H9 (cell line): ENCODE measurements at regions not wholly inside any gene's neighbourhood (a gene's known extent, or its start where the extent isn't known, plus 50 kb on each side); places are given as distances from the start of the nearest gene placed in this dataset.

Experiments
- DNase-seq: peaks from one replicate; pipeline ENCODE4 v3.0.0-alpha.2; 2017
- H2AFZ ChIP-seq: one replicate; pipeline ENCODE4 v1.6.1; 2013; ENCODE audit warnings: mild to moderate bottlenecking, low read length, control low read depth, moderate library complexity
- H2AK5ac ChIP-seq: 2 replicates; pipeline ENCODE4 v1.6.1; 2013; ENCODE audit warnings: low read length, control low read depth, mixed read lengths; ENCODE audit not compliant: insufficient read length
- H2BK120ac ChIP-seq: one replicate; pipeline ENCODE4 v1.6.1; 2013; ENCODE audit warnings: low read depth, mild to moderate bottlenecking, low read length, control low read depth, inconsistent platforms; ENCODE audit not compliant: poor library complexity, severe bottlenecking
- H2BK12ac ChIP-seq: 2 replicates; pipeline ENCODE4 v1.6.1; 2013; ENCODE audit warnings: low read length, control low read depth, mixed read lengths, low read depth; ENCODE audit not compliant: insufficient read length
- H2BK15ac ChIP-seq: 2 replicates; pipeline ENCODE4 v1.6.1; 2013; ENCODE audit warnings: low read depth, low read length, control low read depth
- H2BK20ac ChIP-seq: one replicate; pipeline ENCODE4 v1.6.1; 2013; ENCODE audit warnings: low read depth, mild to moderate bottlenecking, low read length, control low read depth, inconsistent platforms; ENCODE audit not compliant: poor library complexity, severe bottlenecking
- H2BK5ac ChIP-seq: 2 replicates; pipeline ENCODE4 v1.6.1; 2013; ENCODE audit warnings: low read length, control low read depth, mixed read lengths; ENCODE audit not compliant: insufficient read length
- H3K14ac ChIP-seq: 2 replicates; pipeline ENCODE4 v1.6.1; 2013; ENCODE audit warnings: low read length, control low read depth; ENCODE audit not compliant: insufficient read depth
- H3K18ac ChIP-seq: 2 replicates; pipeline ENCODE4 v1.6.1; 2013; ENCODE audit warnings: low read depth, mild to moderate bottlenecking, mixed read lengths, low read length, control low read depth; ENCODE audit not compliant: insufficient read length
- H3K23ac ChIP-seq: 2 replicates; pipeline ENCODE4 v1.6.1; 2013; ENCODE audit warnings: low read length, control low read depth, mixed read lengths, low read depth; ENCODE audit not compliant: insufficient read length
- H3K23me2 ChIP-seq: 2 replicates; pipeline ENCODE4 v1.6.1; 2013; ENCODE audit warnings: low read depth, mild to moderate bottlenecking, mixed read lengths, low read length, control low read depth; ENCODE audit not compliant: insufficient read length, poor library complexity, severe bottlenecking
- H3K27ac ChIP-seq: 2 replicates; pipeline ENCODE4 v1.5.1; 2013; ENCODE audit warnings: low read length, control low read depth, mixed read lengths, low read depth; ENCODE audit not compliant: insufficient read length
- H3K27me3 ChIP-seq: 2 replicates; pipeline ENCODE4 v1.6.1; 2013; ENCODE audit warnings: low read length, control low read depth, inconsistent platforms; ENCODE audit not compliant: insufficient read depth
- H3K4ac ChIP-seq: 2 replicates; pipeline ENCODE4 v1.6.1; 2013; ENCODE audit warnings: low read depth, mild to moderate bottlenecking, control low read depth, inconsistent platforms, low read length, moderate library complexity
- H3K4me1 ChIP-seq: 2 replicates; pipeline ENCODE4 v1.6.1; 2013; ENCODE audit warnings: low read length, control low read depth, inconsistent platforms; ENCODE audit not compliant: insufficient read depth
- H3K4me2 ChIP-seq: 2 replicates; pipeline ENCODE4 v1.6.1; 2013; ENCODE audit warnings: low read length, control low read depth, mixed read lengths; ENCODE audit not compliant: insufficient read length, insufficient read depth
- H3K56ac ChIP-seq: 2 replicates; pipeline ENCODE4 v1.6.1; 2013; ENCODE audit warnings: low read depth, mild to moderate bottlenecking, mixed read lengths, low read length, control low read depth; ENCODE audit not compliant: insufficient read length
- H3K79me1 ChIP-seq: 2 replicates; pipeline ENCODE4 v1.6.1; 2013; ENCODE audit warnings: low read depth, mild to moderate bottlenecking, moderate library complexity, low read length, control low read depth, inconsistent platforms; ENCODE audit not compliant: insufficient read depth, poor library complexity, severe bottlenecking
- H3K79me2 ChIP-seq: 2 replicates; pipeline ENCODE4 v1.6.1; 2013; ENCODE audit warnings: low read length, control low read depth, inconsistent platforms; ENCODE audit not compliant: insufficient read depth
- H3K9ac ChIP-seq: 2 replicates; pipeline ENCODE4 v1.6.1; 2013; ENCODE audit warnings: low read length, control low read depth, mixed read lengths; ENCODE audit not compliant: insufficient read length; ENCODE audit errors: extremely low read depth
- H3K9me3 ChIP-seq: one replicate; pipeline ENCODE4 v1.6.1; 2013; ENCODE audit warnings: low read depth, low read length, inconsistent platforms; ENCODE audit not compliant: control insufficient read depth
- H3T11ph ChIP-seq: one replicate; pipeline ENCODE4 v1.6.1; 2013; ENCODE audit warnings: mild to moderate bottlenecking, low read length, control low read depth, inconsistent platforms
- H4K20me1 ChIP-seq: one replicate; pipeline ENCODE4 v1.6.1; 2013; ENCODE audit not compliant: control insufficient read depth, insufficient read length, insufficient read depth
- H4K5ac ChIP-seq: 2 replicates; pipeline ENCODE4 v1.6.1; 2013; ENCODE audit warnings: low read depth, mild to moderate bottlenecking, mixed read lengths, low read length, control low read depth; ENCODE audit not compliant: insufficient read length
- H4K8ac ChIP-seq: replicated peaks from 2 replicates; pipeline ENCODE4 v1.6.1; 2013; ENCODE audit warnings: low read length, control low read depth, mixed read lengths, low read depth; ENCODE audit not compliant: insufficient read length
- H4K91ac ChIP-seq: 2 replicates; pipeline ENCODE4 v1.6.1; 2013; ENCODE audit warnings: low read depth, mild to moderate bottlenecking, moderate library complexity, mixed read lengths, low read length, control low read depth; ENCODE audit not compliant: insufficient read length
- H3K27ac Mint-ChIP-seq, 3 experiments: 2 replicates in 2 of 3; 3 replicates in 1 of 3; pipeline ENCODE4 v1.8.0; 2020 to 2021; ENCODE audit warnings: mixed read lengths in 3 of 3, mild to moderate bottlenecking in 1 of 3, moderate library complexity in 1 of 3
- H3K27me3 Mint-ChIP-seq: 2 replicates; pipeline ENCODE4 v1.8.0; 2021; ENCODE audit warnings: low read depth, mild to moderate bottlenecking, moderate library complexity, mixed read lengths
- H3K36me3 Mint-ChIP-seq, 3 experiments: 2 replicates in 2 of 3; 3 replicates in 1 of 3; pipeline ENCODE4 v1.8.0; 2020 to 2021; ENCODE audit warnings: low read depth in 3 of 3, mixed read lengths in 3 of 3; ENCODE audit not compliant: insufficient read depth in 1 of 3
- H3K4me1 Mint-ChIP-seq, 2 experiments: 2 replicates each; pipeline ENCODE4 v1.8.0; 2020; ENCODE audit warnings: mixed read lengths in 2 of 2
- H3K4me3 Mint-ChIP-seq, 2 experiments: 2 replicates in 1 of 2; 3 replicates in 1 of 2; pipeline ENCODE4 v1.8.0; 2020 to 2021; ENCODE audit warnings: mild to moderate bottlenecking in 2 of 2, mixed read lengths in 2 of 2, moderate library complexity in 1 of 2
- H3K9me3 Mint-ChIP-seq, 2 experiments: 2 replicates in 1 of 2; 3 replicates in 1 of 2; pipeline ENCODE4 v1.8.0; 2020; ENCODE audit warnings: mild to moderate bottlenecking in 2 of 2, mixed read lengths in 2 of 2, moderate library complexity in 1 of 2
- CTCF ChIP-seq: fragments of 200-600 bp; sonication (generic); conservative IDR thresholded peaks from 3 replicates; pipeline ENCODE4 v1.8.0; 2021; ENCODE audit warnings: antibody characterized with exemption, mild to moderate bottlenecking
- WGBS: extraction: QIAGEN DNeasy Blood & Tissue Kit; methylation state at CpG from one replicate; pipeline ENCODE4 v1.1.7; 2013; ENCODE audit warnings: missing lambda C conversion rate, low lambda C conversion rate, mixed read lengths; ENCODE audit not compliant: insufficient read length; ENCODE audit errors: extremely low coverage; 5-methylcytosine and 5-hydroxymethylcytosine counted together

GRCh38 chr18:8938817-8939216, 163.7 kb upstream of the NDUFV2 start:
- Histone ChIP-seq H2AK5ac (no peak overlapping the region), H3K27me3 (no peaks in the 10 kb centered on the region), H3K79me1 (no peaks in the 10 kb centered on the region), H3T11ph (no peak overlapping the region), H3K14ac (no peak overlapping the region), H3K4me1 (peaks cover 10% of the 10 kb centered on the region; the same call in 1 of the 2 replicates), H4K8ac (no peak overlapping the region), H2BK12ac (no peak overlapping the region), H2AFZ (no peak overlapping the region), H3K9me3 (no peaks in the 10 kb centered on the region), H4K5ac (no peak overlapping the region), H3K18ac (no peak overlapping the region), H3K27ac (no peak overlapping the region), H3K4ac (no peak overlapping the region), H4K91ac (no peak overlapping the region), H2BK15ac (no peak overlapping the region), H3K9ac (no peak overlapping the region), H2BK20ac (no peak overlapping the region), H4K20me1 (no peaks in the 10 kb centered on the region), H3K79me2 (no peaks in the 10 kb centered on the region), H2BK120ac (no peak overlapping the region), H3K23me2 (no peaks in the 10 kb centered on the region), H3K23ac (no peak overlapping the region), H2BK5ac (no peak overlapping the region), H3K56ac (no peak overlapping the region), H3K4me2 (no peak overlapping the region)
- peak overlapping the region; percentile 81 to 98 (median 85); a peak in 6 of 7 replicates for H3K27ac Mint-ChIP-seq
- DNase-seq = no peak
- no peak overlapping the region for H3K4me3 Mint-ChIP-seq
- H3K27me3 Mint-ChIP-seq = peaks cover 6% of the 10 kb centered on the region
- no peak for TF ChIP-seq CTCF
- peaks cover 59 to 75% of the 10 kb centered on the region in 2 experiments for H3K4me1 Mint-ChIP-seq
- H3K36me3 Mint-ChIP-seq = peaks cover 3 to 12% (median 7%) of the 10 kb centered on the region in 3 experiments; a peak in 5 of 7 replicates
- peaks cover 5 to 7% of the 10 kb centered on the region in 2 experiments; a peak in 3 of 5 replicates for H3K9me3 Mint-ChIP-seq
- no CpG with 5 or more reads among the region's 7 CpGs for WGBS
